KG1 (cell line): ENCODE measurements at regions not wholly inside any gene's neighbourhood (a gene's known extent, or its start where the extent isn't known, plus 50 kb on each side); places are given as distances from the start of the nearest gene placed in this dataset.

Experiments
- DNase-seq: peaks from one replicate; lab custom pipeline; 2025; lab: John Stamatoyannopoulos, UW

DNA sequence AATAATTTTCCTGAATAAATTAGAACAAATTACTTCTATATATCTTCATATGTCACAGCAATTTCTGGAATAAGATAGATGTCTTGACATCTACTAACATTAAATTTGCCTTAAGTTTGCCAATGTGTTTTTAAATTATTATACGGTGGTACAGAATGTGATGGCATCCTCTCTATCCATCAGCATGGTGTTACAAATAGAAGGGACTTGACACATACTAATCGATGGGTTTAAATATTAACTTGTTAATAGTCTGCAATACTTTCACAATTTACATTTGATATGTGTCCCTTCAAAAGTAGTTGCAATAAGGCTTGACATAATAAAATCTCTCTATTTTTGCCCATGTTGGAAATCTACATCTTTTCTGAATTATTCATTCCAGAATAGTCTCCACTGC, 65.1 kb upstream of the PRR20A start:
- no peak for DNase-seq

DNA sequence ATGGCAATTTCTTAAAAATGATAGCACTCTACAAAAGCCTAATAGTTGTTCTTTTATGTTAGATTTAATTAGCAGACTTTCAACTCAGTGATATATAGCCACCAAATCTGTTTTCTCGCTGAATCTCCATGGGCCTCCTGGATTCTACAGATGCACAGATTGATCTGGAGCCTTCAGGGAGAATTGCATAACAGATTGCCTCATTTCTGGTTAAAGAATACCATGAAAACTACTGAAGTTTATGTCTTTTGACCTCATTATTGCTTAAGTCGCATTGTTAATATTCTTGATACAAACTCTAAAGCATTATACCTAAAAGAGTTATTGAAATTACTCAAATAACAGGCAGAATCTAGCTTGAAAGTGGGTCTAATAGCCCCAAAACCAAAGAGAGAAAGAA, 53.7 kb upstream of the PRR20A start:
- no peak for DNase-seq
